Endothelial cell of umbilical vein (primary cell): ENCODE measurements at regions not wholly inside any gene's neighbourhood (a gene's known extent, or its start where the extent isn't known, plus 50 kb on each side); places are given as distances from the start of the nearest gene placed in this dataset.

ENCODE experiments used
- BruUV-seq: library from RNA; stranded (reverse); fragments of 400-500 nt; replicated peaks from 2 replicates; lab custom pipeline; 2021; lab: Mats Ljungman, UMichigan
- CTCF ChIA-PET: fragments of 300-600, 350-600 bp; sonication (Branson Sonifier 250); formaldehyde crosslinking; loops from one replicate; lab custom pipeline; 2021; ENCODE audit warnings: antibody characterized with exemption, inconsistent platforms; lab: Charles Lee
- POLR2A ChIA-PET: fragments of 300-600, 350-600 bp; sonication (Branson Sonifier 250); formaldehyde crosslinking; loops from one replicate; lab custom pipeline; 2021; ENCODE audit warnings: antibody characterized with exemption, inconsistent platforms; lab: Charles Lee
- DNase-seq: peaks from one replicate; pipeline ENCODE4 v3.0.0-alpha.2; 2011; ENCODE audit warnings: low read depth, low spot score
- FAIRE-seq: peaks from 2 replicates; lab custom pipeline; 2011; peaks lifted over from hg19 to GRCh38; lab: Jason Lieb, UNC
- H2AFZ ChIP-seq: 2 replicates; pipeline ENCODE4 v1.6.0; 2012; ENCODE audit warnings: low read depth, low read length, control low read depth, inconsistent platforms
- H3K27ac ChIP-seq: 2 replicates; pipeline ENCODE4 v1.5.1; 2011; ENCODE audit warnings: low read depth, mild to moderate bottlenecking, control low read depth, low read length, moderate library complexity; ENCODE audit not compliant: insufficient read depth
- H3K27me3 ChIP-seq, 2 experiments: 2 replicates each; pipeline versions ENCODE4 v1.6.0 to v1.6.1; 2011; ENCODE audit warnings: low read length in 2 of 2, mixed read lengths in 1 of 2; ENCODE audit not compliant: control insufficient read depth in 2 of 2, insufficient read depth in 2 of 2
- H3K36me3 ChIP-seq, 2 experiments: 2 replicates in 1 of 2; 3 replicates in 1 of 2; pipeline ENCODE4 v1.5.1; 2011; ENCODE audit warnings: low read length in 2 of 2, mild to moderate bottlenecking in 1 of 2, moderate library complexity in 1 of 2; ENCODE audit not compliant: control insufficient read depth in 2 of 2, insufficient read depth in 2 of 2; ENCODE audit errors: extremely low read depth in 1 of 2
- H3K4me1 ChIP-seq: 3 replicates; pipeline ENCODE4 v1.5.1; 2011; ENCODE audit warnings: mild to moderate bottlenecking, low read length; ENCODE audit not compliant: control insufficient read depth, insufficient read depth; ENCODE audit errors: extremely low read depth
- H3K4me2 ChIP-seq: 2 replicates; pipeline ENCODE4 v1.6.1; 2011; ENCODE audit warnings: low read length, control low read depth, mixed read lengths; ENCODE audit not compliant: insufficient read depth
- H3K4me3 ChIP-seq, 3 experiments: fragments of 200-600 bp in 1 of 3; sonication (generic), shearing (Covaris generic) in 1 of 3; replicated peaks in 1 of 3; 2 replicates each; pipeline ENCODE4 v1.5.1; 2011 to 2016; ENCODE audit warnings: control low read depth in 3 of 3, low read length in 3 of 3, mild to moderate bottlenecking in 2 of 3, inconsistent platforms in 1 of 3, low read depth in 1 of 3, moderate library complexity in 1 of 3; ENCODE audit not compliant: insufficient read depth in 1 of 3
- H3K79me2 ChIP-seq: 2 replicates; pipeline ENCODE4 v1.6.0; 2012; ENCODE audit warnings: low read length, inconsistent platforms; ENCODE audit not compliant: control insufficient read depth, insufficient read depth
- H3K9ac ChIP-seq: replicated peaks from 2 replicates; pipeline ENCODE3; 2011; ENCODE audit warnings: low read length, control low read depth; ENCODE audit not compliant: insufficient read depth; ENCODE audit errors: extremely low read depth
- H3K9me1 ChIP-seq: replicated peaks from 3 replicates; pipeline ENCODE4 v1.6.0; 2011; ENCODE audit warnings: mild to moderate bottlenecking, low read length; ENCODE audit not compliant: control insufficient read depth, insufficient read depth; ENCODE audit errors: extremely low read depth
- H3K9me3 ChIP-seq: replicated peaks from 2 replicates; pipeline ENCODE4 v1.5.1; 2012; ENCODE audit warnings: low read length, inconsistent platforms; ENCODE audit not compliant: control insufficient read depth, insufficient read depth
- H4K20me1 ChIP-seq: replicated peaks from 2 replicates; pipeline ENCODE3; 2011; ENCODE audit warnings: mild to moderate bottlenecking, low read length; ENCODE audit not compliant: control insufficient read depth, insufficient read depth; ENCODE audit errors: extremely low read depth
- EZH2 ChIP-seq: IDR thresholded peaks from 2 replicates; pipeline ENCODE4 v1.6.1; 2012; ENCODE audit warnings: borderline replicate concordance, low read depth, mild to moderate bottlenecking, moderate library complexity, low read length, inconsistent platforms; ENCODE audit not compliant: severe bottlenecking
- FOS ChIP-seq: IDR thresholded peaks from 2 replicates; pipeline ENCODE4 v1.6.1; 2011; ENCODE audit warnings: mild to moderate bottlenecking, low read length, moderate library complexity, borderline replicate concordance; ENCODE audit not compliant: insufficient read depth
- JUN ChIP-seq: IDR thresholded peaks from 2 replicates; pipeline ENCODE4 v1.6.1; 2011; ENCODE audit warnings: borderline replicate concordance, low read depth; ENCODE audit not compliant: insufficient read length, insufficient read depth
- POLR2A ChIP-seq: IDR thresholded peaks from 2 replicates; pipeline ENCODE4 v1.6.1; 2012; ENCODE audit warnings: low read depth, mild to moderate bottlenecking, control low read depth, low read length
- POLR2AphosphoS5 ChIP-seq: IDR thresholded peaks from 2 replicates; pipeline ENCODE4 v1.6.1; 2012; ENCODE audit warnings: low read depth, mild to moderate bottlenecking, control low read depth, low read length, moderate library complexity; ENCODE audit not compliant: insufficient read depth
- dilution Hi-C: fragments of 300-500 bp; cut with MboI; formaldehyde crosslinking; loops from one replicate; pipeline ENCODE4 v1.15.0; 2019; ENCODE audit warnings: low sequenced_read_pairs; ENCODE audit not compliant: extremely low pct_ligation_motif_present
- intact Hi-C: fragments of 100-400 bp; cut with micrococcal nuclease; formaldehyde crosslinking; loops from one replicate; pipeline ENCODE4 v1.10.0; 2022
- TF ChIP-seq, protein P1 (sequence below), 2 donors: IDR thresholded peaks; 1 replicate in 1 of 2; 2 replicates in 1 of 2; pipeline ENCODE4 v1.5.1; 2011; ENCODE audit warnings: low read length in 2 of 2, mild to moderate bottlenecking in 2 of 2, moderate library complexity in 2 of 2, control low read depth in 1 of 2, inconsistent platforms in 1 of 2, low read depth in 1 of 2; ENCODE audit not compliant: insufficient read depth in 1 of 2; ENCODE audit errors: extremely low read depth in 1 of 2
- TF ChIP-seq, protein P2 (sequence below): IDR thresholded peaks from 2 replicates; pipeline ENCODE4 v1.6.1; 2011; ENCODE audit not compliant: insufficient read depth, insufficient read length

DNA sequence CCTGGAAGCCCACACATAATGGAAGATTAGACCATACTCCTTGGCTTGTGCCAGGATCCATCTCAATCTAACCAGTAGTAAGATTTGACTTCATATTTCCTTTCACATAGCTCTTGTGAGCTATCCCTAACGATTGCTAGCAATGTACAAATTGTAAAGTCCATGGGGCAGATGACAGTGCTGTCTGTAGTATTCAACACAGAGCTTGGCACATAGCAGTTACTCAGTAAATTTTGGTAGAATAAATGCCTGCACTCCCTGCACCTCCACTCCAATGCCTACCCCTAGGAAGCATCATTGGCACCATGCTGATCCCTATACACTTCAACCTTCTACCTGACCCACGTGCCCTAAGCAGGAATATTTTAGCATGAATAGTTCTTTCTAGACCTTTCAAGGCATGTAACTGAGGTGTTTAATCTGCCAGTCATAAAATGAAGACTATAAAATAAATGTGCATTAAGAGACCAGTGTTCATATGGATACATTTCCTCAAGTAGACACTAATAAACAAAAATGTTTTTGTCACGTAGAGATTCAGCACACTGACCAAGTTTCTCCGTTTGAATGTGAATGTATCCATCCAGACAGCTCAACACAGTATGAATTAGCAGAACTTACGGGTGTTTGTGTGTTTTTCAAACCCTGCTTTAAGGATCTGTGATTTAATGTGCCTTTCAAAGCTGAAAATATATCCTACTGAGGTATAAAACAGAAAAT, 98.8 kb downstream of the BMP4 start:
- H3K27me3 ChIP-seq: no peaks in the 10 kb centered on the region
- no peak overlapping the region for H3K27ac ChIP-seq
- TF ChIP-seq POLR2A (no peak), FOS (no peak), EZH2 (no peak), POLR2AphosphoS5 (no peak), JUN (no peak)
- TF ChIP-seq, protein P1, sequence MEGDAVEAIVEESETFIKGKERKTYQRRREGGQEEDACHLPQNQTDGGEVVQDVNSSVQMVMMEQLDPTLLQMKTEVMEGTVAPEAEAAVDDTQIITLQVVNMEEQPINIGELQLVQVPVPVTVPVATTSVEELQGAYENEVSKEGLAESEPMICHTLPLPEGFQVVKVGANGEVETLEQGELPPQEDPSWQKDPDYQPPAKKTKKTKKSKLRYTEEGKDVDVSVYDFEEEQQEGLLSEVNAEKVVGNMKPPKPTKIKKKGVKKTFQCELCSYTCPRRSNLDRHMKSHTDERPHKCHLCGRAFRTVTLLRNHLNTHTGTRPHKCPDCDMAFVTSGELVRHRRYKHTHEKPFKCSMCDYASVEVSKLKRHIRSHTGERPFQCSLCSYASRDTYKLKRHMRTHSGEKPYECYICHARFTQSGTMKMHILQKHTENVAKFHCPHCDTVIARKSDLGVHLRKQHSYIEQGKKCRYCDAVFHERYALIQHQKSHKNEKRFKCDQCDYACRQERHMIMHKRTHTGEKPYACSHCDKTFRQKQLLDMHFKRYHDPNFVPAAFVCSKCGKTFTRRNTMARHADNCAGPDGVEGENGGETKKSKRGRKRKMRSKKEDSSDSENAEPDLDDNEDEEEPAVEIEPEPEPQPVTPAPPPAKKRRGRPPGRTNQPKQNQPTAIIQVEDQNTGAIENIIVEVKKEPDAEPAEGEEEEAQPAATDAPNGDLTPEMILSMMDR (IDR thresholded peaks at IDR 0.05; ENCODE audit: extremely low read depth in 1 of 2, insufficient read depth in 1 of 2, low read depth in 1 of 2, low read length in 2 of 2): no peak
- TF ChIP-seq, protein P2, sequence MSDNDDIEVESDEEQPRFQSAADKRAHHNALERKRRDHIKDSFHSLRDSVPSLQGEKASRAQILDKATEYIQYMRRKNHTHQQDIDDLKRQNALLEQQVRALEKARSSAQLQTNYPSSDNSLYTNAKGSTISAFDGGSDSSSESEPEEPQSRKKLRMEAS: no peak
- no peak overlapping the region for H3K4me3 ChIP-seq
- no peak for FAIRE-seq
- no peak overlapping the region for H3K9ac ChIP-seq
- no peaks in the 10 kb centered on the region for H3K9me1 ChIP-seq
- no peaks in the 10 kb centered on the region for H3K79me2 ChIP-seq
- H3K4me1 ChIP-seq: no peaks in the 10 kb centered on the region
- H3K4me2 ChIP-seq: no peak overlapping the region
- H4K20me1 ChIP-seq: no peaks in the 10 kb centered on the region
- ChIA-PET CTCF (interaction anchor here (0.9 to 1.5 kb wide), 2 partner anchors 17 to 471 kb away, joined by 3 to 6 read pairs; no protein-coding TSS in a partner anchor), POLR2A (no interaction called here)
- no peak for DNase-seq
- no peaks in the 10 kb centered on the region for H3K36me3 ChIP-seq
- no TSS peak for BruUV-seq
- dilution Hi-C loops (no loop called here), intact Hi-C loops (no loop called here)
- no peaks in the 10 kb centered on the region for H3K9me3 ChIP-seq
- H2AFZ ChIP-seq: no peak overlapping the region
